Mesothelial cell of epicardium (in vitro differentiated cells): ENCODE measurements at regions not wholly inside any gene's neighbourhood (a gene's known extent, or its start where the extent isn't known, plus 50 kb on each side); places are given as distances from the start of the nearest gene placed in this dataset.

Source experiments
- DNase-seq, 2 experiments: peaks; one replicate each; pipeline ENCODE4 v3.0.0; 2021; ENCODE audit warnings: low spot score in 2 of 2; ENCODE audit not compliant: unreplicated experiment in 2 of 2
- H3K27ac Mint-ChIP-seq: 2 replicates; pipeline ENCODE4 v1.8.0; 2021; ENCODE audit warnings: mixed read lengths
- H3K27me3 Mint-ChIP-seq: 2 replicates; pipeline ENCODE4 v1.8.0; 2021; ENCODE audit warnings: low read depth, mixed read lengths
- H3K36me3 Mint-ChIP-seq: 2 replicates; pipeline ENCODE4 v1.8.0; 2021; ENCODE audit warnings: mixed read lengths
- H3K4me1 Mint-ChIP-seq: 2 replicates; pipeline ENCODE4 v1.8.0; 2021; ENCODE audit warnings: mixed read lengths
- H3K4me3 Mint-ChIP-seq: 2 replicates; pipeline ENCODE4 v1.8.0; 2021; ENCODE audit warnings: mild to moderate bottlenecking, moderate library complexity, mixed read lengths
- H3K9me3 Mint-ChIP-seq: 2 replicates; pipeline ENCODE4 v1.8.0; 2021; ENCODE audit warnings: mixed read lengths
- TF ChIP-seq, protein P1 (sequence below): fragments of 200-600 bp; sonication (generic); IDR thresholded peaks from one replicate; pipeline ENCODE4 v1.5.0; 2021; ENCODE audit warnings: antibody characterized with exemption; ENCODE audit not compliant: unreplicated experiment

DNA sequence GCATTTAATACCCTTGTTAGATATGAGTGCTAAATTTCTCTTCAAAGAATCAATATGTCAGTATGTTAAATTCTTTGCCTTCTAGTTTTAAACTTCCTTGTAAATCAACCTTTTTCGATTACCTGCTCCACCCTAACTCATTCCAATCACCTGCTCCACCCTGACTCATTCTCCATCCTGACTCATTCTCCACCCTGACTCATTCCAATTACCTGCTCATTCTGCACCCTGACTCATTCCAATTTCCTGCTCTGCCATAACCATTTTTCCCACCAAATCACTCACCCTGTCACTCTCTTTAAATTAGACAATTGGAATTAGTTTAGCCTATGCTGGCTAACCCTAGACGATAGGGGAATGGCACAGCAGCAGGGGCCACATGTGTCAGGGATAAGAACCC is 519.5 kb upstream of the LRRC4C start:
- Mint-ChIP-seq H3K4me1 (no peaks in the 10 kb centered on the region), H3K9me3 (peaks cover 8% of the 10 kb centered on the region), H3K4me3 (no peak overlapping the region), H3K36me3 (no peaks in the 10 kb centered on the region), H3K27ac (no peak overlapping the region), H3K27me3 (no peaks in the 10 kb centered on the region)
- TF ChIP-seq, protein P1, sequence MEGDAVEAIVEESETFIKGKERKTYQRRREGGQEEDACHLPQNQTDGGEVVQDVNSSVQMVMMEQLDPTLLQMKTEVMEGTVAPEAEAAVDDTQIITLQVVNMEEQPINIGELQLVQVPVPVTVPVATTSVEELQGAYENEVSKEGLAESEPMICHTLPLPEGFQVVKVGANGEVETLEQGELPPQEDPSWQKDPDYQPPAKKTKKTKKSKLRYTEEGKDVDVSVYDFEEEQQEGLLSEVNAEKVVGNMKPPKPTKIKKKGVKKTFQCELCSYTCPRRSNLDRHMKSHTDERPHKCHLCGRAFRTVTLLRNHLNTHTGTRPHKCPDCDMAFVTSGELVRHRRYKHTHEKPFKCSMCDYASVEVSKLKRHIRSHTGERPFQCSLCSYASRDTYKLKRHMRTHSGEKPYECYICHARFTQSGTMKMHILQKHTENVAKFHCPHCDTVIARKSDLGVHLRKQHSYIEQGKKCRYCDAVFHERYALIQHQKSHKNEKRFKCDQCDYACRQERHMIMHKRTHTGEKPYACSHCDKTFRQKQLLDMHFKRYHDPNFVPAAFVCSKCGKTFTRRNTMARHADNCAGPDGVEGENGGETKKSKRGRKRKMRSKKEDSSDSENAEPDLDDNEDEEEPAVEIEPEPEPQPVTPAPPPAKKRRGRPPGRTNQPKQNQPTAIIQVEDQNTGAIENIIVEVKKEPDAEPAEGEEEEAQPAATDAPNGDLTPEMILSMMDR: no peak
- DNase-seq: no peak

DNA sequence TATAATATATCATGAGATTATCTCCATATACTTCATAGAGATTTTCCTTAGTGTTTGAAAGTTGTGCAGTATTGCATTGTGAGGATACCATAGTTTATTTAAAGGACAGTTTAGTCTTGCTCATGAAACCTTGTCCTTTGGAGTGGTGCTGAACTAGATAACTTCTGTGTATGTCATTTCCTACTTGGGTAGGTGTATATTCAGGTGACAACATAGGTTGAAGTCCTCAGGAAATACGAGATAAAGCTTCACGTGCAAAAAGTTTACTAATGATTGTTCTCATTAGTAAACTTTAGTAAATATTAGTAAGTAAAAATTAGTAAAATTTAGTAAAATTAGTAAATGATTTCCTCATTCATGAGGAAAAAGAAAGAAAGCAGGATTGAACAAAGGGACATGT is 521.3 kb upstream of the LRRC4C start:
- no peaks in the 10 kb centered on the region for H3K36me3 Mint-ChIP-seq
- TF ChIP-seq, protein P1: no peak

DNA sequence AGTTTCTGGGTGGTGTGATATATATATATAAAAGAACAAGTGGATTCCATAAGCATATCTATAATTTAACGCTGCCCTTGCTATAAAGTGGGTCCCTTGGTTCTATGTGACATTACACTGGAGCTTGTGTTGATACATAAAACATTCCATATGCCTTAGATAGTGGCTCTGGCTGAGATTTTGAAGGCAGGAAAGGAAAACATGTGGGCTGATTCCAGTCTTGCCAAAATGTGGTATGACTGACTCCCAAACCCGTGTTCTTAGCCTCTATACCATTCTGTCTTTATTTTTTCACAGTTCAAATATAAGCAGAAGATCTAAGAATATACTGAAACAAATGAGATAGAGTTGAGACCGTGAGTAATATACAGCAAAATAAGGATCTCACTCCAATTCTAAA is 522.8 kb upstream of the LRRC4C start:
- Mint-ChIP-seq H3K4me3 (no peak overlapping the region), H3K4me1 (no peaks in the 10 kb centered on the region), H3K27me3 (peaks cover 3% of the 10 kb centered on the region), H3K9me3 (peaks cover 4% of the 10 kb centered on the region), H3K27ac (no peak overlapping the region), H3K36me3 (no peaks in the 10 kb centered on the region)
- DNase-seq: no peak
- TF ChIP-seq, protein P1: no peak

More for the DNA sequence above, 521.3 kb upstream of the LRRC4C start:
- Mint-ChIP-seq H3K27me3 (peaks cover 3% of the 10 kb centered on the region), H3K4me1 (no peaks in the 10 kb centered on the region), H3K9me3 (peaks cover 4% of the 10 kb centered on the region), H3K4me3 (no peak overlapping the region), H3K27ac (no peak overlapping the region)
- no peak for DNase-seq

DNA sequence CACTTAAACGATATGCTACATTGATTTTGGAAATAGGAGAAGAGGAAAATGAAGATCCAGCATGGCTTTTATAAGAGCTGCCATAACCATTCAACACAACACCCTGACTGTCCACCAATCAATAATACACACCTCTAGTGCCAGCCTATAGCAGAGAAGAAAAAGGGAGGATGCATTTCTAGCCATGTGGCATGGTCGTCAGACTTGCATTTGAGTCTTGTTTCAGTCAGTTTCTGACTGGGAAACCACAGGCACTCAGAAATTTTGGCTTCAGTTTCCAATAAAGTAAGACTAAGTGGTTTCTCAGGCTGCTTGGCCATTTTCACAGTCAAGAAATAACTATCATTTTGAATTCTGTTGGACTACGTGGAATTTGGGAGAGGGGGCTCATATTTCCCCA is 523.5 kb upstream of the LRRC4C start:
- TF ChIP-seq, protein P1: no peak
- Mint-ChIP-seq H3K36me3 (no peaks in the 10 kb centered on the region), H3K27ac (no peak overlapping the region)

DNA sequence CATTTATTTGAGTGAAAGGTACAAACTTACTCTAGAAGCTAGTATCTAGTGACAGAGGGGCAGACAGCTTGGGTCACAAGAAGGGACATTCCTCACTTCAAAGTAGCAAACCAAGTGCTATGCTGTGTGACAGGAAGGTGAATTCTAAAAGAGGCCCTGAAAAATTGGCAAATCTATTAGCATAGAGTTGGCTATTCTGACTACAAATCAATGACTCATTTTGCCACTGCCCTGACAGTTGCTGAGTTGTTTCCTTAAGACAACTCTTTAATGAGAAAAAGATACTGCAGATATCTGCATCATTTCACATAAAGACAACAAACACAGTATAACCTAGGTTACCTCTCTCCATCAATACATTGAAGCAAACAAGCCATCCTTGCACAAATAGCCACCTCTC is 524.0 kb upstream of the LRRC4C start:
- Mint-ChIP-seq H3K36me3 (no peaks in the 10 kb centered on the region), H3K27me3 (peaks cover 6% of the 10 kb centered on the region), H3K4me1 (peaks cover 7% of the 10 kb centered on the region), H3K4me3 (no peak overlapping the region), H3K27ac (no peak overlapping the region), H3K9me3 (peaks cover 4% of the 10 kb centered on the region)
- DNase-seq: no peak
- TF ChIP-seq, protein P1: no peak

More for the DNA sequence above, 523.5 kb upstream of the LRRC4C start:
- Mint-ChIP-seq H3K4me1 (peaks cover 4% of the 10 kb centered on the region), H3K4me3 (no peak overlapping the region), H3K9me3 (peaks cover 4% of the 10 kb centered on the region), H3K27me3 (peaks cover 6% of the 10 kb centered on the region)
- DNase-seq: no peak

DNA sequence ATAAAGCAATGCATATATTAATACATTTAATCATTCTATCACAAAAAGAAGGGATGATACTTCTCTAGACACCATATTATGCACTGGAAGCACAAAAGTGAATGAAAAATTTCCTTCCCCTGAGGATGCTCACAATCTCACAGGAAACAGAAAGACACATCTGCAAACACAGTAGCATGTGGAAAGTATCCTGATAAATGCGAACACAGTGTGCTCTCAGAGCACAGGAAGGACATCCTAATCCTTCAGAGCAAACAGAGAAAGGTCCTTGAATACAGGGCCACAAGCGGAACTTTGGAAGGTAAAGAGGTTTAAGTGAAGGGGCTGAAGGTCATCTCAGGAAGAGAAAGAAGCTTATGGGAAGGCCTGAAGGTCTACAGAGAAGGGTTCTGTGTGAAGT is 524.6 kb upstream of the LRRC4C start:
- Mint-ChIP-seq H3K27ac (no peak overlapping the region), H3K36me3 (no peaks in the 10 kb centered on the region), H3K4me3 (no peak overlapping the region), H3K27me3 (peaks cover 6% of the 10 kb centered on the region), H3K9me3 (peaks cover 2% of the 10 kb centered on the region), H3K4me1 (peaks cover 10% of the 10 kb centered on the region)
- TF ChIP-seq, protein P1: no peak
- no peak for DNase-seq
